ENCODE measurements at regions not wholly inside any gene's neighbourhood (a gene's known extent, or its start where the extent isn't known, plus 50 kb on each side); places are given as distances from the start of the nearest gene placed in this dataset.

GRCh38 chr22:22176929-22177616 lies 67.5 kb upstream of the VPREB1 start:
- no peak for TF ChIP-seq EZH2 (IDR thresholded peaks at IDR 0.05; ENCODE audit: borderline replicate concordance, insufficient read depth, low read length, poor library complexity, severe bottlenecking)
- TF ChIP-seq CTCF (IDR thresholded peaks at IDR 0.05; ENCODE audit: poor library complexity, severe bottlenecking): no peak
